ENCODE measurements at regions not wholly inside any gene's neighbourhood (a gene's known extent, or its start where the extent isn't known, plus 50 kb on each side); places are given as distances from the start of the nearest gene placed in this dataset.

- TF ChIP-seq CTCF (IDR thresholded peaks at IDR 0.05; ENCODE audit: low read depth, low read length, missing control alignments): no peak
- in situ Hi-C loops (cut with HindIII; ENCODE audit: low pct_ligation_motif_present, low sequenced_read_pairs): no loop called here
- DNase-seq: no peak
- no peak overlapping the region for H3K4me3 ChIP-seq (ENCODE audit: low read depth, low read length)
- no peak overlapping the region for H3K27ac ChIP-seq
- H3K36me3 ChIP-seq (replicated peaks): no peaks in the 10 kb centered on the region
- H3K27me3 ChIP-seq (replicated peaks): no peaks in the 10 kb centered on the region
These were observed 202.3 kb upstream of the AGR3 start for GRCh38 chr7:17084166-17084475.

- in situ Hi-C loops (cut with HindIII; ENCODE audit: low pct_ligation_motif_present, low sequenced_read_pairs): no loop called here
- Histone ChIP-seq H3K27ac (no peak overlapping the region), H3K36me3 (replicated peaks) (no peaks in the 10 kb centered on the region), H3K27me3 (replicated peaks) (no peaks in the 10 kb centered on the region), H3K4me3 (ENCODE audit: low read depth, low read length) (no peak overlapping the region)
- TF ChIP-seq CTCF (IDR thresholded peaks at IDR 0.05; ENCODE audit: low read depth, low read length, missing control alignments): no peak
- no peak for DNase-seq
These were observed 203.4 kb upstream of the AGR3 start for GRCh38 chr7:17085186-17085585.

GRCh38 chr7:17086403-17086802, 204.6 kb upstream of the AGR3 start:
- Histone ChIP-seq H3K27me3 (replicated peaks) (no peaks in the 10 kb centered on the region), H3K36me3 (replicated peaks) (no peaks in the 10 kb centered on the region), H3K4me3 (ENCODE audit: low read depth, low read length) (no peak overlapping the region), H3K27ac (no peak overlapping the region)
- no peak for DNase-seq
- in situ Hi-C loops (cut with HindIII; ENCODE audit: low pct_ligation_motif_present, low sequenced_read_pairs): no loop called here
- no peak for TF ChIP-seq CTCF (IDR thresholded peaks at IDR 0.05; ENCODE audit: low read depth, low read length, missing control alignments)

GRCh38 chr7:17090751-17091150, 207.7 kb upstream of the AHR start:
- peak; percentile 36 for DNase-seq
- peak overlapping the region; percentile 26 for H3K27ac ChIP-seq
- in situ Hi-C loops (cut with HindIII; ENCODE audit: low pct_ligation_motif_present, low sequenced_read_pairs): no loop called here
- H3K36me3 ChIP-seq (replicated peaks): no peaks in the 10 kb centered on the region
- no peaks in the 10 kb centered on the region for H3K27me3 ChIP-seq (replicated peaks)
- no peak overlapping the region for H3K4me3 ChIP-seq (ENCODE audit: low read depth, low read length)
- no peak for TF ChIP-seq CTCF (IDR thresholded peaks at IDR 0.05; ENCODE audit: low read depth, low read length, missing control alignments)

- no peak overlapping the region for H3K4me3 ChIP-seq (ENCODE audit: low read depth, low read length)
- in situ Hi-C loops (cut with HindIII; ENCODE audit: low pct_ligation_motif_present, low sequenced_read_pairs): no loop called here
- no peak for TF ChIP-seq CTCF (IDR thresholded peaks at IDR 0.05; ENCODE audit: low read depth, low read length, missing control alignments)
- H3K27me3 ChIP-seq (replicated peaks): no peaks in the 10 kb centered on the region
- H3K27ac ChIP-seq: no peak overlapping the region
- H3K36me3 ChIP-seq (replicated peaks): no peaks in the 10 kb centered on the region
- DNase-seq: no peak
These were observed 205.0 kb upstream of the AHR start for GRCh38 chr7:17093461-17093860.

GRCh38 chr7:17094963-17095574, 203.4 kb upstream of the AHR start:
- Histone ChIP-seq H3K36me3 (replicated peaks) (no peaks in the 10 kb centered on the region), H3K4me3 (ENCODE audit: low read depth, low read length) (no peak overlapping the region), H3K27ac (no peak overlapping the region), H3K27me3 (replicated peaks) (no peaks in the 10 kb centered on the region)
- DNase-seq: no peak
- no peak for TF ChIP-seq CTCF (IDR thresholded peaks at IDR 0.05; ENCODE audit: low read depth, low read length, missing control alignments)
- in situ Hi-C loops (cut with HindIII; ENCODE audit: low pct_ligation_motif_present, low sequenced_read_pairs): no loop called here

All from brain microvascular endothelial cell (primary cell).